Activated CD4-positive, alpha-beta T cell treated with anti-CD3 and anti-CD28 coated beads, Interleukin-2, amount 10 ng/mL, durations not matched to agents 24 days and 14 days (primary cell): ENCODE measurements at regions not wholly inside any gene's neighbourhood (a gene's known extent, or its start where the extent isn't known, plus 50 kb on each side); places are given as distances from the start of the nearest gene placed in this dataset.

Source experiments
- DNase-seq: peaks from one replicate; pipeline ENCODE4 v3.0.0; 2022
- H3K27ac Mint-ChIP-seq: one replicate; pipeline ENCODE4 v1.8.0; 2022; ENCODE audit warnings: mild to moderate bottlenecking, mixed read lengths
- H3K27me3 Mint-ChIP-seq: one replicate; pipeline ENCODE4 v1.8.0; 2022; ENCODE audit warnings: mixed read lengths
- H3K36me3 Mint-ChIP-seq: one replicate; pipeline ENCODE4 v1.8.0; 2022; ENCODE audit warnings: low read depth, mild to moderate bottlenecking, mixed read lengths
- H3K4me1 Mint-ChIP-seq: one replicate; pipeline ENCODE4 v1.8.0; 2021; ENCODE audit warnings: mixed read lengths
- H3K4me3 Mint-ChIP-seq: one replicate; pipeline ENCODE4 v1.8.0; 2022; ENCODE audit warnings: mild to moderate bottlenecking, moderate library complexity, mixed read lengths
- H3K9me3 Mint-ChIP-seq: one replicate; pipeline ENCODE4 v1.8.0; 2021; ENCODE audit warnings: mixed read lengths
- intact Hi-C: fragments of 100-400 bp; cut with micrococcal nuclease; formaldehyde crosslinking; loops from one replicate; pipeline ENCODE4 v1.15.1; 2023

GRCh38 chr13:97695684-97696083 is 257.8 kb upstream of the IPO5 start:
- intact Hi-C loops = no loop called here
- no peaks in the 10 kb centered on the region for H3K36me3 Mint-ChIP-seq
- no peak overlapping the region for H3K4me3 Mint-ChIP-seq
- no peak overlapping the region for H3K27ac Mint-ChIP-seq
- no peaks in the 10 kb centered on the region for H3K4me1 Mint-ChIP-seq
- H3K27me3 Mint-ChIP-seq = no peaks in the 10 kb centered on the region
- no peaks in the 10 kb centered on the region for H3K9me3 Mint-ChIP-seq
- no peak for DNase-seq

DNA sequence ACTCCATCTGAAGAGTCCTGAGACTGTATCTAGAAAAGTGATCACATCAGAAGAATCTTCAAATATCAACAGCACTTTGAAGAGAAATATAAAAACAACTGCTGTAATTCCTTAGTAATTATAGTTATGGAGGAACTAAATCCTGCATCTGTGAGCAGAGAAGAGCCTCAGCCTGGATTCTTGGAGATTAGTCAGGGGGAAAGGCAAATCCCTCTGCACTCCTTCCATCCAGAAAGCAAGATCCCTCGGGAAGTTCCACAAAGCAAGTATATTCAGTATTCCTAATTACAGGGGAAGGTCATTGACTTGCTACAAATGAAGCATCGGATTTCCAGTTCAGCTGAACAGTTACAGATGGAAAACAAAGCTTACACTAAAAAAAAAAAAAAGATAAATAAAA is 256.6 kb upstream of the IPO5 start:
- Mint-ChIP-seq H3K36me3 (no peaks in the 10 kb centered on the region), H3K4me3 (no peak overlapping the region), H3K4me1 (no peaks in the 10 kb centered on the region), H3K27ac (peak overlapping the region; percentile 17), H3K27me3 (no peaks in the 10 kb centered on the region), H3K9me3 (no peaks in the 10 kb centered on the region)
- DNase-seq = no peak
- intact Hi-C loops = no loop called here

GRCh38 chr13:97700306-97700848 is 253.1 kb upstream of the IPO5 start:
- H3K9me3 Mint-ChIP-seq = no peaks in the 10 kb centered on the region
- no peak overlapping the region for H3K4me3 Mint-ChIP-seq
- H3K36me3 Mint-ChIP-seq = no peaks in the 10 kb centered on the region
- intact Hi-C loops = no loop called here
- DNase-seq = no peak
- no peaks in the 10 kb centered on the region for H3K27me3 Mint-ChIP-seq
- no peaks in the 10 kb centered on the region for H3K4me1 Mint-ChIP-seq
- no peak overlapping the region for H3K27ac Mint-ChIP-seq

DNA sequence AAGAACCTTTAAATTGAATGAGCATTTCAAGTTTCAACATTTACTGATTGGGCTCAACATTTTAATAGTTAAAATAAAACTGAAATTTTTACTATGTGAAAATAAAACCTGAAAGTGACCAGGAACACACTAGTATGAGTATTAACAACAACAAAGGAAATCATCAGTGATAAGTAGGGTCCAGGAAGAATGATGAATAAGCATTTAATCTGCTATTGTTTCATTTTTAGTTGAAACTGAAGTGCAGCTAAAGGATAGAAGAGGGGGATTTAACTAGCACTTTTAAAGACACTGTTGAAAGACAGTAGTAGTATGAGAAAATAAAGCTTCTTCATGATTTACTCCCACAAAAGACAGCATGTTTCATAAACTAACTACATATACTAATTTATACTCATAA is 250.9 kb upstream of the IPO5 start:
- DNase-seq = no peak
- no peaks in the 10 kb centered on the region for H3K9me3 Mint-ChIP-seq
- intact Hi-C loops = no loop called here
- no peak overlapping the region for H3K4me3 Mint-ChIP-seq
- no peak overlapping the region for H3K27ac Mint-ChIP-seq
- H3K27me3 Mint-ChIP-seq = no peaks in the 10 kb centered on the region
- H3K4me1 Mint-ChIP-seq = no peaks in the 10 kb centered on the region
- H3K36me3 Mint-ChIP-seq = no peaks in the 10 kb centered on the region

DNA sequence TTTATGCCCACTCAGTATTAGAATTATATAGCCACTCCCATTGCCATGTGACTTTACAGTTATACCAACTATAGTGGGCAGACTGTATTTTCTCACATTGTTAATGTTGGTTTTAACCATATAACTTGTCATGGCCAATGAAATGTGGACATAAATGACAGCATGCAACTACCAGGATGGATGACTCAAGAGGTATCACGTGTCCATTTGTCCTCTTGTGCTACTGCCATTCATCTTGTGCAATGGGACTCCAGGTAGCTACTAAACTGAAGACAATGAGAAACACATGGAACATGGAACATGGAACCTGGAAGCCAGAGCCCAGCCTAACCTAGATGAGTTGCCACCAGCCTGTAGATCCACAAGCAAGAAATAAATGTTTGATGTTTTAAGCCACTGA is 242.7 kb upstream of the IPO5 start:
- Mint-ChIP-seq H3K4me1 (no peaks in the 10 kb centered on the region), H3K36me3 (no peaks in the 10 kb centered on the region), H3K9me3 (peaks cover 2% of the 10 kb centered on the region), H3K4me3 (no peak overlapping the region), H3K27ac (no peak overlapping the region), H3K27me3 (no peaks in the 10 kb centered on the region)
- intact Hi-C loops = no loop called here
- no peak for DNase-seq

DNA sequence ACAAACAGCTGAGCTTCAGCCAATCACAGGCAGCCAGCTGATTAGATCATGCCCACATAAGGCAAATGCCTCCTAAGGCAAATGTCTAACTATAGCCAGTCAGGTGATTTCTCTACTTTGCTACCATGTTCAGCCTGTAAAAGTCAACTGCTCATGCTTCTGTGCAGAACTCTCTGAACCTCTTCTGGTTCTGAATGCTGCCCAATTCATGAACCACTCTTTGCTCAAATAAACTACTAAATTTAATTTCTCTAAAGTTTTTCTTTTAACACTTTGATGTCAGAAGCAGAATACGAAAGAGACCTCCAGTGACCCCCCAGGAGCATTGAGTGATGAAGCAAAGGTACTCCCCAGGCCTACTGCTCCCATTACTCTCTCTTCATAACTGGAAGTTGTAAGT is 240.7 kb upstream of the IPO5 start:
- H3K27me3 Mint-ChIP-seq = no peaks in the 10 kb centered on the region
- no peak overlapping the region for H3K4me3 Mint-ChIP-seq
- no peaks in the 10 kb centered on the region for H3K36me3 Mint-ChIP-seq
- no peak overlapping the region for H3K27ac Mint-ChIP-seq
- no peak for DNase-seq
- intact Hi-C loops = no loop called here
- H3K9me3 Mint-ChIP-seq = peaks cover 2% of the 10 kb centered on the region
- no peaks in the 10 kb centered on the region for H3K4me1 Mint-ChIP-seq

DNA sequence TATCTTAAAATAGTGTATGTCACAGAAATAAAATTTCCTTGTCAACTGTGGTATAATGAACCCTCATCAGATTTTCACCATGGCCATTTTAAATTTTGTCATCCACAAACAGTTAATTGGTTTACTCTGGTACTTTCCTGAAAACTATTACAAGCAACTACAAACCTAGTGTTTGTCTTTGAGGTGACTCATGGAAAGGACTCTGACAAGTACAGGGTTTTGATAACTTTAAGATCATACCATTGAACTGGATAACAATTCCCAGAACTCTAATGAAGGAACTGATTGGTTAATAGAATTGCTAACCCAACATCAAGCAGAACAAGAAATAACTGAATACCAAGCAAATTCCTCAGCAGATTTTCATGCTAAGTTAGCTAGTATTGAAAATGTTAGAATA is 237.7 kb upstream of the IPO5 start:
- H3K27ac Mint-ChIP-seq = no peak overlapping the region
- no peaks in the 10 kb centered on the region for H3K4me1 Mint-ChIP-seq
- no peak for DNase-seq
- H3K27me3 Mint-ChIP-seq = no peaks in the 10 kb centered on the region
- H3K4me3 Mint-ChIP-seq = no peak overlapping the region
- intact Hi-C loops = no loop called here
- peaks cover 2% of the 10 kb centered on the region for H3K9me3 Mint-ChIP-seq
- H3K36me3 Mint-ChIP-seq = no peaks in the 10 kb centered on the region

DNA sequence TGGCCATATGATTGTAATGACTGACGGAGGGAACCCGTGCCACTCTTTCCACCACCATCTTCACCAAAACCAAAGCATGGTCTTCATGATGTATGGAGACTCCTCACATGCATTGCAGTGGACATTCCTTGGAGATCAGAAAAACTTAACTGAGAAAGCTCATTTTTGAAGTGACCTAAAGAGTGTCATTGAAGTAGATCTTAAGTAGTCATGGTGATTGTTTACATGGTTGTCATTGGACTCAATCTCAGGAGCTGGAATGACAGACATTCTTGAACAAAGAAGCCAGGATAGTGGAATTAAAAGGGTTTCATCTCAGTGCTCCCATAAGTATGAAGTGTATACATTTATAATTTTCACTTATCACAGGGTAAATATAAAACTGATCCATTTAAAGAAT is 236.7 kb upstream of the IPO5 start:
- Mint-ChIP-seq H3K4me3 (no peak overlapping the region), H3K4me1 (no peaks in the 10 kb centered on the region), H3K36me3 (no peaks in the 10 kb centered on the region), H3K27ac (no peak overlapping the region), H3K9me3 (peaks cover 2% of the 10 kb centered on the region), H3K27me3 (no peaks in the 10 kb centered on the region)
- intact Hi-C loops = no loop called here
- DNase-seq = no peak

GRCh38 chr13:97719736-97720135 is 233.7 kb upstream of the IPO5 start:
- Mint-ChIP-seq H3K36me3 (no peaks in the 10 kb centered on the region), H3K9me3 (no peaks in the 10 kb centered on the region), H3K27ac (no peak overlapping the region), H3K27me3 (peaks cover 2% of the 10 kb centered on the region), H3K4me1 (no peaks in the 10 kb centered on the region), H3K4me3 (no peak overlapping the region)
- no peak for DNase-seq
- intact Hi-C loops = no loop called here

- intact Hi-C loops = no loop called here
- H3K9me3 Mint-ChIP-seq = no peaks in the 10 kb centered on the region
- peaks cover 2% of the 10 kb centered on the region for H3K27me3 Mint-ChIP-seq
- no peak overlapping the region for H3K27ac Mint-ChIP-seq
- H3K4me1 Mint-ChIP-seq = no peaks in the 10 kb centered on the region
- H3K4me3 Mint-ChIP-seq = no peak overlapping the region
- H3K36me3 Mint-ChIP-seq = no peaks in the 10 kb centered on the region
- DNase-seq = no peak
These were observed 232.6 kb upstream of the IPO5 start for GRCh38 chr13:97720896-97721295.

GRCh38 chr13:97723655-97724054 is 229.8 kb upstream of the IPO5 start:
- H3K36me3 Mint-ChIP-seq = no peaks in the 10 kb centered on the region
- H3K9me3 Mint-ChIP-seq = no peaks in the 10 kb centered on the region
- peaks cover 2% of the 10 kb centered on the region for H3K27me3 Mint-ChIP-seq
- no peaks in the 10 kb centered on the region for H3K4me1 Mint-ChIP-seq
- no peak for DNase-seq
- H3K27ac Mint-ChIP-seq = no peak overlapping the region
- intact Hi-C loops = no loop called here
- H3K4me3 Mint-ChIP-seq = no peak overlapping the region

DNA sequence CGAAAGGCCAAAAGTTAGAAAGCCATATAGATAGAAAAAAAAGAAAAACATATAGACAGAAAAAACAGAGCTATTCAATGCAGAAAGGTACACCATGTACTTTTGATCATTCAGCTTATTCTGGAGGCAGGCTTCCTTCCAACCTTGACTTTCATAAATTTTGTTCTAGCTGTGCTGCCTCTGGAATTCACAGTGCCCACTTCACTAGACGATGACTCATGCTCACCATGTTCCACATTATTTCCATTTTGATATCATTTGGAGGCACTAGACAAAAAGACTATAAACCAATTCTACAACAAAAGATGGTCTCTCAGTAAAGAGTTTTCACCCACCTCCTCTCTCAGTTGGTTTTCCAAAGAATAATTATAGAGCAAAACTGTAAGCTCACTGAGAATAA is 229.0 kb upstream of the IPO5 start:
- H3K36me3 Mint-ChIP-seq = no peaks in the 10 kb centered on the region
- H3K4me1 Mint-ChIP-seq = no peaks in the 10 kb centered on the region
- intact Hi-C loops = no loop called here
- H3K9me3 Mint-ChIP-seq = no peaks in the 10 kb centered on the region
- no peak overlapping the region for H3K27ac Mint-ChIP-seq
- no peak for DNase-seq
- H3K27me3 Mint-ChIP-seq = peaks cover 2% of the 10 kb centered on the region
- H3K4me3 Mint-ChIP-seq = no peak overlapping the region

DNA sequence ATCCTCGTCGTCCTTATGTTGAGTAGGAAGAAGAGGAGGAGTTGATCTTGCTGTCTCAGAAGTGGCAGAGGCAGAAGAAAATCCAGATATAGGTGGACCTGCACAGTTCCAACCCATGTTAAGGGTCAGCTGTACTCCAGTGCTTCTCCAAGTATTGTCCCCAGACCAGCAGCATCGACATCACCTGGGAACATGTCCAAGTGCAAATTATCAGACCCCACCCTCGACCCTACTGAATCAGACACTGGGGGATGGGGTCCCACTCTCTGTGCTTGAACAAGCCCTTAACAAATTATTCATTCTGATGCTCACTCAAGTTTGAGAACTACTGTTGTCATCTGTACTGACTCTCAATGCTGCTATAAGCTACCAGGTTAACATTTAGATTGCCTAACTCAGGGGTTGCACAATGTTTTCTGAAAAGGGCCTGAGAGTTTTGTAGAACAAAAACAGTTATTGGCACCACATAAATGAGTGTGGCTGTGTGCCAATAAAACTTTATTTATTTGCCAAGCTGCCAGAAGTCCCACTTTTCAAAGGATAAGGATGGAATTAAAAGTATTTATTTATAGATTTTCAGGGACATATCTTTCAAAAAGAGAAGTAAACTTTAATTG is 226.7 kb upstream of the IPO5 start:
- intact Hi-C loops = no loop called here
- H3K27me3 Mint-ChIP-seq = peaks cover 2% of the 10 kb centered on the region
- no peak for DNase-seq
- H3K36me3 Mint-ChIP-seq = no peaks in the 10 kb centered on the region
- no peaks in the 10 kb centered on the region for H3K9me3 Mint-ChIP-seq
- no peaks in the 10 kb centered on the region for H3K4me1 Mint-ChIP-seq
- H3K27ac Mint-ChIP-seq = no peak overlapping the region
- H3K4me3 Mint-ChIP-seq = no peak overlapping the region

DNA sequence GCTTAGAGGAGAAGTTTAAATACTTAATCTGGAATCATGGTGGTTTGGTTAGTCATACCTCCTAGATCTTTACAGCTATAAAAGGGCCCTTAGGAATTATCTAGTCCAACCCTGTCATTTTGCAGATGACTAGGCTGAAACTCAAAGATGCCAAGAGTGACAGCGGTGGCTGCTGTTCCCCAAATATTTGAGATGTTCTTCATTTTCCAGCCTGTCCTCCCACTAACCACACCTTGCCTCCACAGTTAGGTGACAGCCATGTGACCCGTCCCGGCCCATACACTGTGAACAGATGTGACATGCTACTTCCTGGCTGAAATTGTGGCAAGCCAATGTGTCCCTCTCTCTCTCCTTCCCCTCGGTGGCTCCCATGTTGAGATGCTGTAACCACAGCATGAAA is 225.5 kb upstream of the IPO5 start:
- Mint-ChIP-seq H3K9me3 (no peaks in the 10 kb centered on the region), H3K27me3 (peaks cover 2% of the 10 kb centered on the region), H3K4me3 (no peak overlapping the region), H3K4me1 (no peaks in the 10 kb centered on the region), H3K36me3 (no peaks in the 10 kb centered on the region), H3K27ac (no peak overlapping the region)
- no peak for DNase-seq
- intact Hi-C loops = no loop called here

DNA sequence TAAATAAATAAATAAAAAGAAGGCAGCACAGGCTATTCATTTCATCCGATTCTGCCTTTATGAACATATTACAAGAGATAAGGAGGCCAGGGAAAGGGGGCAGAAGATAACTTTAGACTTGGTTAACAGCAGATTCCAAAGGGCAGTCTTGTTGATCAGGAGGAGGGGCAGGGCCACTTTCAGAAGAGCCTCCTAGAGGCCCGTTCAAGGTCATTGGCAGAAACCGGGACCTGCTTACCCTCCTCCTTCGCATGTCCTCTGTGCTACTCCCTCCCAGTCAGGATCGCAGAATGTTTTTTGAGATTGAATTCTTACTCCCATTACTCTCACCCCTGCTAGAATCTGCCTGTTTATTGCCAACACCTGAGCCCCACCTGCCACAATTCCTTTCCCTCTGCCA is 217.0 kb upstream of the IPO5 start:
- intact Hi-C loops = no loop called here
- H3K36me3 Mint-ChIP-seq = no peaks in the 10 kb centered on the region
- DNase-seq = peak; percentile 17
- H3K9me3 Mint-ChIP-seq = no peaks in the 10 kb centered on the region
- H3K4me3 Mint-ChIP-seq = no peak overlapping the region
- no peaks in the 10 kb centered on the region for H3K4me1 Mint-ChIP-seq
- no peaks in the 10 kb centered on the region for H3K27me3 Mint-ChIP-seq
- H3K27ac Mint-ChIP-seq = no peak overlapping the region
